Fibroblast of villous mesenchyme (primary cell): ENCODE measurements at regions not wholly inside any gene's neighbourhood (a gene's known extent, or its start where the extent isn't known, plus 50 kb on each side); places are given as distances from the start of the nearest gene placed in this dataset.
"Not testable (repeated sequence)": the region's sequence is repeated elsewhere in the genome, so short reads cannot be mapped to it uniquely, and the experiment has no call there.

ENCODE experiments used
- DNase-seq: peaks from one replicate; pipeline ENCODE4 v3.0.0-alpha.2; 2010; ENCODE audit warnings: low read depth
- H3K4me3 ChIP-seq: 2 replicates; pipeline ENCODE4 v1.5.1; 2011; ENCODE audit warnings: low read depth, mild to moderate bottlenecking, low read length
- TF ChIP-seq, protein P1 (sequence below): IDR thresholded peaks from 2 replicates; pipeline ENCODE4 v1.5.1; 2012; ENCODE audit warnings: low read depth, mild to moderate bottlenecking, low read length; ENCODE audit not compliant: insufficient read depth

DNA sequence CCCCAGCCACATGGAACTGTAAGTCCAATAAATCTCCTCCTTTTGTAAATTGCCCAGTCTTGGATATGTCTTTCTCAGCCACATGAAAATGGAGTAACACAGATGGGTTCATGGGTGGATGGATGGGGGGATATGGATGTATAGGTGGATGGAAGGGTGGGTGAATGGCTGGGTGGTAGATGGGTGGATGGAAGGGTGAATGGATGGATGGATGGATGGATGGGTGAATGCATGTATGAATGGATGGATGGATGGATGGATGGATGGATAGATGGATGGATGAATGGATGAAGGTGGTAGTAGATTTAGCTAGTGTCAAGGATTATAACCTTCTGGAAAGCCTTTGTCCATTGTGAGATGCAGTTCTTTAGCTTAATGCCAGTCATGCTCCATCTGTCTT, 146.1 kb upstream of the ATP2B2 start:
- TF ChIP-seq, protein P1, sequence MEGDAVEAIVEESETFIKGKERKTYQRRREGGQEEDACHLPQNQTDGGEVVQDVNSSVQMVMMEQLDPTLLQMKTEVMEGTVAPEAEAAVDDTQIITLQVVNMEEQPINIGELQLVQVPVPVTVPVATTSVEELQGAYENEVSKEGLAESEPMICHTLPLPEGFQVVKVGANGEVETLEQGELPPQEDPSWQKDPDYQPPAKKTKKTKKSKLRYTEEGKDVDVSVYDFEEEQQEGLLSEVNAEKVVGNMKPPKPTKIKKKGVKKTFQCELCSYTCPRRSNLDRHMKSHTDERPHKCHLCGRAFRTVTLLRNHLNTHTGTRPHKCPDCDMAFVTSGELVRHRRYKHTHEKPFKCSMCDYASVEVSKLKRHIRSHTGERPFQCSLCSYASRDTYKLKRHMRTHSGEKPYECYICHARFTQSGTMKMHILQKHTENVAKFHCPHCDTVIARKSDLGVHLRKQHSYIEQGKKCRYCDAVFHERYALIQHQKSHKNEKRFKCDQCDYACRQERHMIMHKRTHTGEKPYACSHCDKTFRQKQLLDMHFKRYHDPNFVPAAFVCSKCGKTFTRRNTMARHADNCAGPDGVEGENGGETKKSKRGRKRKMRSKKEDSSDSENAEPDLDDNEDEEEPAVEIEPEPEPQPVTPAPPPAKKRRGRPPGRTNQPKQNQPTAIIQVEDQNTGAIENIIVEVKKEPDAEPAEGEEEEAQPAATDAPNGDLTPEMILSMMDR = no peak
- H3K4me3 ChIP-seq = no peak overlapping the region
- DNase-seq = no peak

DNA sequence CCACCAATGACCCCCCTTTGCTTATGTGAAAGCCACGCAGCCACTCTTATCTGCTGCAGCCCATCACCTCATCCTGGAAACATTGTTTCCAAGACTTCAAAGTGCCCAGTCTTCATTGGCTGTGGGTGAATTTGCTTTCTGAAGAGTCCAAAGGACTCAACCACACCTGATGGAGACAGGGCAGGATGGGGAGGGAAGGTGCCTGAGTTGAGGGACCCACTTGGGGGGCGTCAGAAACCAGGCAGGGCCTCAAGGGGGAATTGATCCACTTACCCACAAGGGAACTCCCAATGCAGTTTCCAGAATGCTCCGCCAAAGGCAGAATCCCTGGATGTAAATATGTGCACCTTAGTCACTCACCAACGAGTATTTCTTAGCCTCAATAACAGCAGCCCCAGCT, 147.9 kb upstream of the ATP2B2 start:
- TF ChIP-seq, protein P1 = no peak
- H3K4me3 ChIP-seq = no peak overlapping the region
- DNase-seq = no peak

DNA sequence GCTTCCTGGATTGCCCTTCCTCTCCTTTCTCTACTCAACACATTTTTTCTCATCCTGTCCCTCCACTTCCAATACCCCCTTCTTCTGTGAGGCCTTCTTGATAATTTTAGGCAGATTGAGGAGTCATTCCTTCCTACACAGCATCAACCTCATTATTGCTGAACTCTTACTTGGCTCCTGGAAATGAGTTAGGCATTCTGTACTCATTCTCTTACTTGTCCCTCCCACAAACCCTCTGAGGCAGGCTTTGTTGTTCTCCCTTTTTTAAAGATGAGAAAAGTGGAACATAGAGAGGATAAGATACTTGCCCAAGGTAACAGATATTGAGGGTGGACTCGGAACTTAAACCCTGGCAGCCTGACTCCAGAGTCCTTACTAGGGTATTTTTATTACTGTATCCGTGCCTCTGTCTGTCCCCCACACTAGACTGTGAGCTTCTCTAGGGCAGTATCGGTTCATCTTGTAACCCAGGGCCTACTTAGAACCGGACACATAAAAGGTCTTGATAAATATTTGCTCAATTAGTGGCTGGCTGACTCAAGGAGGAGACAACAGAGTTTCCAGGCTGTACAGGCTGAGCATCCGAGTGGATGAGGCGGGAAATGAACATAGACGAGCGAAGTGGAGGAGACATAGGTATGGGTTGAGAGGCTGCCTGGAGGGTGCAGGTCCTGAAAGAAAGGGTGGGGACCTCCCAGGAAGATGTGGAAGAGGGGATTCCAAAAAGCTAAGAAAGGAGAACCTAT, 148.7 kb upstream of the ATP2B2 start:
- H3K4me3 ChIP-seq = no peak overlapping the region
- TF ChIP-seq, protein P1 = no peak
- DNase-seq = no peak

DNA sequence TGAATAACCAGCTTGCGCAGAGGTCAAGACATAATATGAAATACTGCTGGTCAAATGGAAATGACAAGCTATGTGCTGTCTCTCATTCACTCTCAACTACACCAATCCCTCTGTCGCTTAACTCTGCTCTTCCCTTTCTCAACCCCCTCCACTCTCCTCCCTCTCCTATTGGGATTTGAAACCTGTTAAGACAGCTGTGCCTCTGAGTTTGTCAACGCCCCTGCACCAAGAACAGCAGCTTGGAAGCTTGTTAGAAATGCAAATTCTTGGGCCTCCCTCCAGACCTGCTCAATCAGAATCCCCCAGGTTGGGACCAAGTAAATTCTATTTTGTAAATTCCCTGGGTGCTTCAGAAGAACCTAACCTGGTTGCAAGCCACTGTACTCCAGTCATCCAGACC, 149.7 kb upstream of the ATP2B2 start:
- TF ChIP-seq, protein P1 = no peak
- H3K4me3 ChIP-seq = no peak overlapping the region
- DNase-seq = no peak

DNA sequence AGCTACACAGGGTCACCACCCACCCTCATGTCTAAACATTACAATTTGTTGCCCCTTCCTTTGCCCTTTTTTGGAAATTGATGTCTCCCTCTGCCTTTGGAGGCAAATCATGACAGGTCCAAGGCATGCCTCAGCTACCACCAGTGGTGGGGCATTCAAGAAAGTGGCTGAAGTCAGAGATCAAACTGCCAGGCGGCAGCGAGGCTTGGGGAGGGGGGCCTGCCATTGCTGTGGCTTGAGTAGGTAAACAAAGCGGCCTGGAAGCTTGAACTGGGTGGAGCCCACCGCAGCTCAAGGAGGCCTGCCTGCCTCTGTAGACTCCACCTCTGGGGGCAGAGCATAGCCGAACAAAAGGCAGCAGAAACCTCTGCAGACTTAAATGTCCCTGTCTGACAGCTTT, 152.0 kb upstream of the ATP2B2 start:
- DNase-seq, H3K4me3 ChIP-seq: not testable (repeated sequence)

DNA sequence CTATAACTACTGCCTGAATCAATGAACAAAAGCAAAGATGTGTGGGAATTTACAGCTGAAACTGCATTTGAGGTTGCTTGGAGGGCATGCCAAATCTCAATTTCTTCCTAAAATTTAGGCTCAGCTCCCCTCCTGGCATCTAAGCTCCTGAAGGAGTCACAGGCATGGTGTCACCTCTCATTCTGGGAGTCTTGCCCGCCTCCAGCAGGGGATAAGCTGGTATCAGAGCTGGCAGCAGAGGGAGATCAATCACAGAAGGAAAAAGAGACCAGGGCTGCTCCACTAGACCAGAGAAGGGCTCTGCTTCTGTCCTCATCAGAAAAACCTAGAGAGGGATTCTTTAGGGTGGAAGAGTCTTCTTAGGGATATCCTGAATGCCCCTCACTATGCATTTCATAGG, 150.4 kb upstream of the SLC6A11 start:
- no peak for DNase-seq
- no peak overlapping the region for H3K4me3 ChIP-seq
- TF ChIP-seq, protein P1 = no peak

DNA sequence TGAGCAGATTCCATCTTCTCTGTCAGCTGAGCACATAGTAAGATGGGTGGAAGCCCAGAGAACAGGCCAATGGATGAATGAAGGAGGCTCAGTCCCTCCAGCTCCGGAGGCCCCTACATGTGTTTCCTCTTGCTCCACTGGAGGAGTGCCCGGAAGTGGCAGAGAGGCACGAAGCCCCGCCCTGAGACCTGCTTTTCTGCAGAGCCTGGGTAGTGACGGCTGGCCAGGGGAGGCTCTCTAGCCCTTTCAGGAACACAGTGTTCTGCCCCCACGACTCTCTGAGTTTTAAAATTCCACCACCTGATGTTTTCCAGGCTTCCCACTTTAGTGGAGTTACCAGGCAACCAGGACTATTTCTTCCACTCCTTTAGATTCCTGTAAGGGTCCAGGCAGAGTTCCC, 149.4 kb upstream of the SLC6A11 start:
- TF ChIP-seq, protein P1 = no peak
- H3K4me3 ChIP-seq = no peak overlapping the region
- DNase-seq = no peak
